MM.1S (cell line): ENCODE measurements at regions not wholly inside any gene's neighbourhood (a gene's known extent, or its start where the extent isn't known, plus 50 kb on each side); places are given as distances from the start of the nearest gene placed in this dataset.

ENCODE experiments used
- CTCF ChIP-seq: fragments of 300-600 bp; sonication (generic); IDR thresholded peaks from 2 replicates; pipeline ENCODE4 v1.5.1; 2016; ENCODE audit warnings: antibody characterized with exemption, low read length, mixed read lengths
- EZH2 ChIP-seq: fragments of 300-600 bp; sonication (generic); optimal IDR thresholded peaks from 2 replicates; pipeline ENCODE3; 2017; ENCODE audit warnings: low read depth, mild to moderate bottlenecking, antibody characterized with exemption, low read length, mixed read lengths
- EZH2phosphoT487 ChIP-seq: fragments of 300-600 bp; sonication (generic); IDR thresholded peaks from 2 replicates; pipeline ENCODE4 v1.6.1; 2018; ENCODE audit warnings: antibody characterized with exemption, low read length

GRCh38 chr2:39872748-39873147 lies 93.7 kb upstream of the THUMPD2 start:
- TF ChIP-seq EZH2 (no peak), CTCF (no peak), EZH2phosphoT487 (no peak)
